ENCODE measurements at regions not wholly inside any gene's neighbourhood (a gene's known extent, or its start where the extent isn't known, plus 50 kb on each side); places are given as distances from the start of the nearest gene placed in this dataset.
"Not testable (repeated sequence)": the region's sequence is repeated elsewhere in the genome, so short reads cannot be mapped to it uniquely, and the experiment has no call there.

GRCh38 chr2:87505909-87506308 is 242.0 kb upstream of the PLGLB2 start:
- H3K27me3 ChIP-seq (ENCODE audit: control insufficient read depth, insufficient read depth, low read length); H3K4me3 ChIP-seq (ENCODE audit: low read depth, low read length); DNase-seq (ENCODE audit: low read depth); FAIRE-seq; H3K36me3 ChIP-seq (ENCODE audit: control insufficient read depth, insufficient read depth, low read length): not testable (repeated sequence)

- not testable (repeated sequence) for H3K4me3 ChIP-seq (ENCODE audit: low read depth, low read length); H3K27me3 ChIP-seq (ENCODE audit: control insufficient read depth, insufficient read depth, low read length); FAIRE-seq; DNase-seq (ENCODE audit: low read depth); H3K36me3 ChIP-seq (ENCODE audit: control insufficient read depth, insufficient read depth, low read length)
These were observed 240.2 kb upstream of the PLGLB2 start for GRCh38 chr2:87507378-87508348.

DNA sequence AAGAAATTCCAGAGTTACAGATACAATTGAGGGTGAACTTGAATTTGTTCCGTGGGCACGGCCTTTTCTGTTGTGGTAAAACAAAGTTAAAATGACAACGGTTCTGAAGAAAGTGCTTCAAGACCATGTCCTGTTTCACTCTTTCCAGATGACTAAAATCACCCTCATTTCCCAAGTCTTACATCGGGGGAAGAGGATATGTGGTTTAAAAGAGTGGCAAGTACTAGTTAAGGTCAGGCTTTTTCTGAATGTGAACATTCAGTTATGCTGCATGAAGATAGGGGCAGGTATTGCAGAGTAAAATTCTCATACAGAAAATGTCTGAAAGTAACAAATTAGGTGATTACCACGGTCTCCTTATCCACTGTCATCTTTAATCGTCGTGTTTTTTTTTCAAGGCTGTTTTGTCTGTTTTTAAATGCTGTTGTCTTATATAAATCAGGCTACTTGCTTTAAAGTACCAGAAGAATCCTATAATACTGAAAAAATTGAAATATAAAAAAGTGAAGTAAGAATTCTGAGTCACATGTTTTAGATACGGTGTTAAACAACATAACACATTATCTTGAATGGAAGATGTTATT is 236.6 kb upstream of the PLGLB2 start:
- not testable (repeated sequence) for DNase-seq (ENCODE audit: low read depth); H3K36me3 ChIP-seq (ENCODE audit: control insufficient read depth, insufficient read depth, low read length); FAIRE-seq; H3K27me3 ChIP-seq (ENCODE audit: control insufficient read depth, insufficient read depth, low read length); H3K4me3 ChIP-seq (ENCODE audit: low read depth, low read length)

DNA sequence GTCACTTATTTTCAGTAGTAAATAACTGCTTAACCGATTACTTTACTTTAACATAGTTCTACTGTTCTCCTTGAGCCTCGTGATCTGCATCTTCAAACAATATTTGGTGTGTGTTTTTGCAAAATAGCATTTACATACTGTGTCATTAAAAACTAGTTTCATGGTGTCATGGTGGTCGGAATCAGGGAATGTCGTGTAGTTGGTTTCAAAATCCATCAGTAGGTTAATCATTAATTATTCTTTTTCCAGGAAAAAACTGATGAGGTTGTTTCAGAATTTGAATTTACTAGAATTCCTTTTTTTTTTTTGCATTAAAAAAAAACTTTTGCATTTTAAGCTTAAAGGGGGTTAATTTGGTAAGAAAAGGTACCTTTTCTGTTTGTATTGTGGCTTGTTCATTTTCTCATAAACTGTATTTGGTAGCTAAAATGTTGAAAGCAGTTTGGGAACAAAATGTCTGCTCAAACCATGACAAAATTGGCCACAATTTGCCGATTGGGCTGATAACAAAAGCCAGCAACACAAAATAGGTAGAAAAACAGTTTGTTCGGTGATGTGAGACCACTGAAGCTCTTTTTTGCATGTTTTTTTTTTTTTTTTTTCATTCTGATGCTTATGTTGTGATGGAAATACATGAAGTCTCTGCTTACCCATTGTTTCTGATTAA is 234.9 kb upstream of the PLGLB2 start:
- not testable (repeated sequence) for H3K4me3 ChIP-seq (ENCODE audit: low read depth, low read length); H3K36me3 ChIP-seq (ENCODE audit: control insufficient read depth, insufficient read depth, low read length); DNase-seq (ENCODE audit: low read depth); H3K27me3 ChIP-seq (ENCODE audit: control insufficient read depth, insufficient read depth, low read length); FAIRE-seq

DNA sequence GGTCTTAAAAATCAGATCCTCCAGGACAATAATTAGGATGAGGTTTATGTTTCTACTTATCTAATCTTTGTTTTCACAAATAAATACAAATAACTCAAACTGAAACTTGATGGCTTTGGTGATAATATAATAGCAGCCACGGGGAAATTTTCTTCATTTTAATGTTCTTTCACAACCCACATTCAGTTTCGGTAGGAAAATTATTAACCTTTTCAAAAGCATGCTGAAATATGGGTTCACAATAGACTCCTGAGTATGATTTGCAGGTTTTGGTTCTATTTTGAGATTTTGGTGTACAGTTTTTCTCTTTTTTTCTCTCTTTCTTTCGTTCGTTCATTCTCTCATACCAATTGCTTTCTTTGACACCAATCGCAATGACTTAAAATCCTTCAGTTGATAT is 233.9 kb upstream of the PLGLB2 start:
- H3K36me3 ChIP-seq (ENCODE audit: control insufficient read depth, insufficient read depth, low read length); FAIRE-seq; DNase-seq (ENCODE audit: low read depth); H3K27me3 ChIP-seq (ENCODE audit: control insufficient read depth, insufficient read depth, low read length); H3K4me3 ChIP-seq (ENCODE audit: low read depth, low read length): not testable (repeated sequence)

GRCh38 chr2:87514515-87514914 is 233.4 kb upstream of the PLGLB2 start:
- not testable (repeated sequence) for DNase-seq (ENCODE audit: low read depth); H3K27me3 ChIP-seq (ENCODE audit: control insufficient read depth, insufficient read depth, low read length); H3K36me3 ChIP-seq (ENCODE audit: control insufficient read depth, insufficient read depth, low read length); FAIRE-seq; H3K4me3 ChIP-seq (ENCODE audit: low read depth, low read length)

DNA sequence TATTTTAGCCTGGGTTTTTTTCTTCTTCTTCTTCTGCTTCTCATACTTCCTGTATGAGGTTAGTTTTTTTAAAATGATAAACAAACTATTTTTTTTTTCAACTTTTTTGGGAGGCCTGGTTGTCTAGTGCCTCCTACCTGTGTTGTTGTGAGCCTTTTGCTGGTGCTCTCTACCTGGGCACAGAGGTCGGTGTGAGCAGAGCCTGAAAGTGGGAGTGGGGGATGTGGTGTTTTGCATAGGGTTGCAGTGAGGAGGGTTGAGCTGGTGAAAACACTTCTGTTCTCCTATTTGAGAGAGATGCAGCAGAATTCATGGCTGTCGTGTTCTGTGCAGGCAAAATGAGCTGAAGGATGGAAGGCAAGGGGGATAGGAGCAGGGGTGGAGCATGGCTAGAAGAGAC is 232.7 kb upstream of the PLGLB2 start:
- DNase-seq (ENCODE audit: low read depth); H3K4me3 ChIP-seq (ENCODE audit: low read depth, low read length); FAIRE-seq; H3K36me3 ChIP-seq (ENCODE audit: control insufficient read depth, insufficient read depth, low read length); H3K27me3 ChIP-seq (ENCODE audit: control insufficient read depth, insufficient read depth, low read length): not testable (repeated sequence)

DNA sequence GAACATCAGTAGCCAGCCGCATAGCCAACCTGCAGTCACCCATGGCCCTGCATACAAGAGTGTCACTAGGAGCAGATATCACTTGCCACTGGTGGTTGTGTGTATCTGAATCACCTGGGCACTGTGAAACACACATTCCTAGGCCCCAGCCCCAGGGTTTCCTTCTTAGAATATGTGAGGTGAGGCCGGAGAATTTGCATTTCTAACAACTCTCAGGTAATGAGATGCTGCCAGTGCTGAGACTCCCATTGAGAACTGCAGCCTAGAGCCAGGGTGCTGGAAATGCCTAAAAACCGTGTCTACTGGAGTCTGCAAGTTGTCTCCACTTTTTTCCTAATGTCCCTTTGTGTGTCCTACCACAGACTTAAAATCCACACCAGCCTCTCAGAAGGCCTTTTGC is 232.0 kb upstream of the PLGLB2 start:
- not testable (repeated sequence) for H3K4me3 ChIP-seq (ENCODE audit: low read depth, low read length); FAIRE-seq; H3K27me3 ChIP-seq (ENCODE audit: control insufficient read depth, insufficient read depth, low read length); DNase-seq (ENCODE audit: low read depth); H3K36me3 ChIP-seq (ENCODE audit: control insufficient read depth, insufficient read depth, low read length)

DNA sequence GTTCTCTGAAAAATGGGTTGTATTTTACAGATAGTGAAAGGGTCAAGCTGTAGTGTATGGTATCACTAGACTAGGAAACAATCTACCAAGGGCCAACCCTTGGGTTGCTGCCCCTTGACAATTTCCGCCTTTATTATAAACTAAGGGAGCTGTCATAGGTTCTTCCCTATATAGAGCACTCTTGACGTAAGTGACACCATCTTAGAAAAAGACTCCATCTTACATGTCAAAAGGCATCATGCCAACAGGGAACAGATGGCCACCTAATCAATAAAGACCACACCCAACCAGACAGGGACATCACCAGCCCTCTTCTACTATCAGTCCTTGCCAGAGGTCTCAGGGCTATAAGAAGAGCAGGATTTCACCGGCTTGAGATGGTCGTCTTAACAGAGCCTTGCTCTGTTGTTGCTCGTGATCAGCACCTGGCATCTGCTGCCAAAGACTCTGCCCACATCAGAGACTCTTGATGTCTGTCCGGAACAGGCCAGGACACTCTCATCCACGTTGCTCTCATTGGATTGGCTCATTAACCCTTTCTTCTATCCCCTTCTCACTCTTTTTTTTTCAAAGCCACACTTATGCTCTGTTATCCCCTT is 231.4 kb upstream of the PLGLB2 start:
- not testable (repeated sequence) for DNase-seq (ENCODE audit: low read depth); H3K36me3 ChIP-seq (ENCODE audit: control insufficient read depth, insufficient read depth, low read length); FAIRE-seq; H3K4me3 ChIP-seq (ENCODE audit: low read depth, low read length); H3K27me3 ChIP-seq (ENCODE audit: control insufficient read depth, insufficient read depth, low read length)

- H3K27me3 ChIP-seq (ENCODE audit: control insufficient read depth, insufficient read depth, low read length); FAIRE-seq; H3K36me3 ChIP-seq (ENCODE audit: control insufficient read depth, insufficient read depth, low read length); H3K4me3 ChIP-seq (ENCODE audit: low read depth, low read length); DNase-seq (ENCODE audit: low read depth): not testable (repeated sequence)
These were observed 230.4 kb upstream of the PLGLB2 start for GRCh38 chr2:87517438-87517837.

DNA sequence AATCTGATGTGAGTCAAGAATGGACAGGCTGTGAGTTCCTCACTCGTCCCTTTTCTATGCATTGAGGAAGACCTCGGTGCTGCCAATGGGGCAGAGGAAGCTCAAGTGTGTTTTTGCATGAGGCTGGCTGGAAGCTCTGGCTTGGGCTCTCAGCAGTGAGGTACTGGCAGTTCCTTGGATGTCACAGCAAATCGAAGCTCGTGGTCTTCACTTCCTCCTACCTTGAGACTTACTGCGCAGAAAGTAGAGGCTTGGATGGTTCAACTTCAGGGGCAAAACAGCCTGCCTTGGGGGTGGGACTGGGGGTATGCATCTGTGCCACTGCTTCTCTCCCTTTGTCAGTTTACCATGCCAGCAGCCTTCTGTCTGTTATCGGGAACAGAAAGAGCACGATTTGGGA is 229.8 kb upstream of the PLGLB2 start:
- H3K4me3 ChIP-seq (ENCODE audit: low read depth, low read length); H3K27me3 ChIP-seq (ENCODE audit: control insufficient read depth, insufficient read depth, low read length); DNase-seq (ENCODE audit: low read depth); H3K36me3 ChIP-seq (ENCODE audit: control insufficient read depth, insufficient read depth, low read length); FAIRE-seq: not testable (repeated sequence)

GRCh38 chr2:87518547-87518946 is 229.3 kb upstream of the PLGLB2 start:
- FAIRE-seq; H3K27me3 ChIP-seq (ENCODE audit: control insufficient read depth, insufficient read depth, low read length): not testable (repeated sequence)

GRCh38 chr2:87519158-87520011 is 228.5 kb upstream of the PLGLB2 start:
- H3K4me3 ChIP-seq (ENCODE audit: low read depth, low read length); H3K36me3 ChIP-seq (ENCODE audit: control insufficient read depth, insufficient read depth, low read length); H3K27me3 ChIP-seq (ENCODE audit: control insufficient read depth, insufficient read depth, low read length); DNase-seq (ENCODE audit: low read depth); FAIRE-seq: not testable (repeated sequence)

More at GRCh38 chr2:87518547-87518946, 229.3 kb upstream of the PLGLB2 start:
- H3K4me3 ChIP-seq (ENCODE audit: low read depth, low read length); DNase-seq (ENCODE audit: low read depth); H3K36me3 ChIP-seq (ENCODE audit: control insufficient read depth, insufficient read depth, low read length): not testable (repeated sequence)

Data from bronchial epithelial cell (primary cell).